Natural killer cell treated with Interleukin-12 subunit alpha and Interleukin-12 subunit beta and Interleukin-15 and Interleukin-18, amount 100 ng/mL, for 72 hours (primary cell): ENCODE measurements at regions not wholly inside any gene's neighbourhood (a gene's known extent, or its start where the extent isn't known, plus 50 kb on each side); places are given as distances from the start of the nearest gene placed in this dataset.
"Not testable (repeated sequence)": the region's sequence is repeated elsewhere in the genome, so short reads cannot be mapped to it uniquely, and the experiment has no call there.

ENCODE experiments used
- ATAC-seq, 2 donors: fragments of 150-1000 bp; cut with Tn5 transposase in 1 of 2; sonication (Bioruptor Pico), chemical (Tn5 transposase) in 1 of 2; 2 replicates each; pipeline ENCODE4 v1.10.0; 2021
- DNase-seq: peaks from one replicate; pipeline ENCODE4 v3.0.0; 2022; ENCODE audit warnings: low spot score
- H3K27ac Mint-ChIP-seq, 2 donors: 1 replicate in 1 of 2; 2 replicates in 1 of 2; pipeline ENCODE4 v1.8.0; 2022; ENCODE audit warnings: mixed read lengths in 2 of 2, mild to moderate bottlenecking in 1 of 2, moderate library complexity in 1 of 2
- H3K27me3 Mint-ChIP-seq, 2 donors: 1 replicate in 1 of 2; 2 replicates in 1 of 2; pipeline ENCODE4 v1.8.0; 2022; ENCODE audit warnings: mixed read lengths in 2 of 2
- H3K36me3 Mint-ChIP-seq: one replicate; pipeline ENCODE4 v1.8.0; 2022; ENCODE audit warnings: mixed read lengths
- H3K4me1 Mint-ChIP-seq, 2 donors: 1 replicate in 1 of 2; 2 replicates in 1 of 2; pipeline ENCODE4 v1.8.0; 2022; ENCODE audit warnings: low read depth in 2 of 2, mixed read lengths in 2 of 2, mild to moderate bottlenecking in 1 of 2
- H3K4me3 Mint-ChIP-seq: one replicate; pipeline ENCODE4 v1.8.0; 2022; ENCODE audit warnings: mixed read lengths
- H3K9me3 Mint-ChIP-seq: 2 replicates; pipeline ENCODE4 v1.8.0; 2022; ENCODE audit warnings: mixed read lengths

DNA sequence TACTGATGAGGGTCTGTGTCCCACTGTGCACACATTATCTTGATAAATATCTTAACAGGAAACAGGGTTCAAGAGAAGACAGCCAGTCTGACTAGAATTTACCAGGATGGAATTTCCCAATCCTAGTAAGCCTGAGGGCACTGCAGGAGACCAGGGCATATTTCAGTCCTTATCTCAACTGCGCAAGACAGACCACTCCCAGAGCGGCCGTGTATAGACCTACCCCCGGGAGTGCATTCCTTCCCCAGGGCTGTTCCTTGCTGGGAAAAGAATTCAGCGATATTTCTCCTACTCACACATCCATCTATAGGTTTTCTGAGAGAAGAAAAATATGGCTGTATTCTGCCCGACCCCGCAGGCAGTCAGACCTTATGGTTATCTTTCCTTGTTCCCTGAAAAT lies 191.3 kb downstream of the DKK1 start:
- not testable (repeated sequence) for H3K27ac Mint-ChIP-seq, H3K27me3 Mint-ChIP-seq, H3K4me3 Mint-ChIP-seq, ATAC-seq, H3K4me1 Mint-ChIP-seq, DNase-seq
- Mint-ChIP-seq H3K9me3 (peaks cover 16% of the 10 kb centered on the region), H3K36me3 (peaks cover 15% of the 10 kb centered on the region)

DNA sequence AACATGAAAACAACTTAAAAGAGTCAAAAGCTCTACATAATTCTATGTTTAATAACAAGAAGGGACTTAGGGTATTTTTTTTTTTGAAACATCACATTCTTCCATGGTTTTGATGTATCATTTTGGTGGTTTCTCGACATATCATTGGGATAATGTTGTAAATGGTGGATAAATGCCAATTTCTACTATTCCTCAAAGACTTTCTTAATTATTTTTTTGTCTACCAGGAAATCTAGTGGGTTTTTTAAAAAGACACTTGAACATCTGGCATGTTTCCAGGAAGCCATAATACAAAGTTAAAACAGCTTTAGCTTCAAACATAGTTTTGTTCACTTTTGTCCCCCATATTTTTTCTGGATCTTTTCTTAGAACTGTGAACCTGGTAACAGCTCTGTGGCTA lies 200.4 kb downstream of the DKK1 start:
- peaks cover 6% of the 10 kb centered on the region for H3K36me3 Mint-ChIP-seq
- H3K4me1 Mint-ChIP-seq, result no peaks in the 10 kb centered on the region
- H3K9me3 Mint-ChIP-seq, result peaks cover 12% of the 10 kb centered on the region
- H3K27me3 Mint-ChIP-seq, result no peaks in the 10 kb centered on the region
- no peak for ATAC-seq
- no peak for DNase-seq
- H3K27ac Mint-ChIP-seq, result no peak overlapping the region
- no peak overlapping the region for H3K4me3 Mint-ChIP-seq

DNA sequence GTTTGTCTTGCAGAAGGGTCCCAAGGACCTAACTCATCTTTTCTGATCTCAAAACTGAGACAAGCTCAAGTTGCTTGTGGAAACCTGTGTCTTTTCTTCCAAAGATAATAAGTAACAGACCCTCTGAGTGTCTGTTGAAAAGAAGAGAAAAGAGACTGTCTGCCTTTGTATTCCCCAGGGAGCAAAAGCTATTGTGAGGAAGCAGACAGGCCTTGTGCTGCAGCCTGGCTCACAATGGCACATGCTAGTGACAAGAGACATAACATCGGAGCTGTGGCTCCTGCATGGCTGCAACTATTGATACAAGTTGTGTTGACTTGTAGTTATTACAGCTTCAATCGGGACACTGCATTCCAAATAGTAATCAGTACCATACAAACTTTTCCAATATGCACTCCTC lies 202.9 kb downstream of the DKK1 start:
- no peaks in the 10 kb centered on the region for H3K4me1 Mint-ChIP-seq
- H3K27me3 Mint-ChIP-seq, result no peaks in the 10 kb centered on the region
- H3K4me3 Mint-ChIP-seq, result no peak overlapping the region
- H3K9me3 Mint-ChIP-seq, result peaks cover 10% of the 10 kb centered on the region
- H3K27ac Mint-ChIP-seq, result no peak overlapping the region
- DNase-seq (no peak), ATAC-seq (no peak)
- H3K36me3 Mint-ChIP-seq, result no peaks in the 10 kb centered on the region

DNA sequence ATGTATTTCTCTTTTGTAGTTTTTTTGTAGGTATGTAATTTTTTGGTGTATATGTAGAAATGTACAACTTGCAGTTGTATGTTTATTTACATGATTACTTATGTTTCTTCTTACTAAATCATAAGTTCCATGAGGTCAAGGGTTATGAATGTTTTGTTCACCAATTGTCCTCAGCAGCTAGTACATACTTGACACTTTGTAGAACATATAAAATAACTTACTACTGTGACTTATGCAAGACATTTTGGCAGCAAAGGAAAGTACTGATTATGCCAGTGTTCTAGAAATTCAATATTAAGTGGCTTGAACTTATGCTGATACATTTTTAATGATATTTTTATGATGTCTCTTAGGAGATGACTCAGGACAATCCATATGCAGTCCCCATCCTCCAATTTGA lies 209.6 kb downstream of the DKK1 start:
- Mint-ChIP-seq H3K4me1 (no peaks in the 10 kb centered on the region), H3K27me3 (no peaks in the 10 kb centered on the region), H3K27ac (no peak overlapping the region), H3K4me3 (no peak overlapping the region), H3K36me3 (no peaks in the 10 kb centered on the region), H3K9me3 (peaks cover 19% of the 10 kb centered on the region)
- ATAC-seq (no peak), DNase-seq (no peak)

DNA sequence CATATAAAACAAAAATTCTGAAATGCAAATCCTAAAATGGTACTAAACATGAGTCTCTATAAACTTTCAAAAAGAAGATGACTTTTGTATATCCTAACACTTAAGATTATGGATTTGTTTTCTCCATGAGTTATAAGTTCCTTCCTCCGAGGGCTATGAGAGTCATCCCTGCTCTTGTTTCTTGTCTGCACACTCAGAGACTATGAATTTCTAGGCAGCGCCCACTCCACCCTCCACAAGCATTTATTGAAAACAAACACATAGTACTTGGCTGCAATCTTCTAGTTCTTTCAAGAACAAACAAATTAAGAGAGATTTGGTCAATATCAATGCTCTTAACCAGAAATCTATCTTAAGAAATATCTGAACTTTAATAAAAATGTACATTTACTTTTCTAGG lies 211.7 kb downstream of the DKK1 start:
- ATAC-seq (no peak), DNase-seq (no peak)
- Mint-ChIP-seq H3K4me3 (no peak overlapping the region), H3K9me3 (peaks cover 21% of the 10 kb centered on the region), H3K27ac (no peak overlapping the region), H3K36me3 (peaks cover 6% of the 10 kb centered on the region), H3K27me3 (no peaks in the 10 kb centered on the region), H3K4me1 (no peaks in the 10 kb centered on the region)

DNA sequence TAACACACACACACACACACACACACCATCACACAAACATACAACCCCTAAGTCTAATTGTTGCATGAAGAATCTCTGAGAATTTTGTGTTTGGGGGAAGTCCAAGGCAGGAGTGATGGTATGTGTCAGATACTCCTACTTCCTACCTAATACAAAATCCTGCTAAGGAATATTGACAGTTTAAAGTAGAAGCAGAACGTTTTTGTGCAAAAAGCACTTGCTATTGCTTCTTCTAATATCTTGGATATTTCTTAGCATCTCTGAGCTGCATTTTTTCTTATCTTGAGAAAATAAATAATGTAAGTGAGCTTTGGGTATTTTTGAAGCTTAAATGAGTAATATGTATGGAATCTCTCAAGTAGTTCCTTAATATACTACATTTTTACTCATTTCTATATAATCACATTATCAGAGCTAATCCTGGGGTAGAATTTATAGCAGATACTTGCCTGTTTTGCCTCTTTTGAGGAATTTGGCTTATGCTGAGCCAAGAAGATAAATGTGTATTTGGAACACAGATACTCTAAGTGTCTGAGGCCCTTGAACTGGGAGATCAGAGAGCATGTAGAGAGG lies 212.3 kb downstream of the DKK1 start:
- peaks cover 17% of the 10 kb centered on the region for H3K9me3 Mint-ChIP-seq
- DNase-seq (no peak), ATAC-seq (no peak)
- no peaks in the 10 kb centered on the region for H3K27me3 Mint-ChIP-seq
- no peaks in the 10 kb centered on the region for H3K4me1 Mint-ChIP-seq
- no peak overlapping the region for H3K27ac Mint-ChIP-seq
- no peak overlapping the region for H3K4me3 Mint-ChIP-seq
- peaks cover 6% of the 10 kb centered on the region for H3K36me3 Mint-ChIP-seq

DNA sequence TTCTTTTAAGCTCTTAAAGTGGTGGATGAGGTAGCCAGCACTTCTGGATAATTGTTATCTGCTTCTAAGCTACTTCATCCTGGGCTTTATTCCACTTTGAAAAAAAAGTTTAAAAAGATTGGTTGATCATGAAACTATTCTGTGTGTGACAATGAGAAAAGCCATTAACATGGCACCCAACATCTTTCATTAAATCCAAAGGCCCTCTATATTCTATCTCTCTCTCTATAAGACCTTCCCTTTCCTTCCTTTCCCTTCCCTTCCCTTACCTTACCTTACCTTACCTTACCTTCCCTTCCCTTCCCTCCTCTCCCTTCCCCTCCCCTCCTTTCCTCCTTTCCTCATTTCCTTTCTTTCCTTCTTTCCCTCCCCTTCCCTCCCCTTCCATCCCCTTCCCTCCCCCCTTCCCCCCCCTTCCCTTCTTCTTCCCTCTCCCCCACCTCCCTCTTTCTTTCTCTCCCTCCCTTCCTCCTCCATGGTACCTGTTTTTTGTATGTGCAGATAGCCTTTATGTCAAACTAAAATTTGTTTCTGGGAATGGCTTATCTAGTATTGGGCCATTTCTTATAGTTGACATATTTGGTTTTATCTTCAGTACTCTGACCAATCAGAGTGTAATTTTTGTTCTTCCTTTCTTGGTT lies 218.7 kb downstream of the DKK1 start:
- DNase-seq, result no peak
- Mint-ChIP-seq H3K4me3 (no peak overlapping the region), H3K9me3 (peaks cover 7% of the 10 kb centered on the region), H3K4me1 (no peaks in the 10 kb centered on the region), H3K27me3 (no peaks in the 10 kb centered on the region), H3K27ac (no peak overlapping the region), H3K36me3 (peaks cover 6% of the 10 kb centered on the region)
- no peak for ATAC-seq

DNA sequence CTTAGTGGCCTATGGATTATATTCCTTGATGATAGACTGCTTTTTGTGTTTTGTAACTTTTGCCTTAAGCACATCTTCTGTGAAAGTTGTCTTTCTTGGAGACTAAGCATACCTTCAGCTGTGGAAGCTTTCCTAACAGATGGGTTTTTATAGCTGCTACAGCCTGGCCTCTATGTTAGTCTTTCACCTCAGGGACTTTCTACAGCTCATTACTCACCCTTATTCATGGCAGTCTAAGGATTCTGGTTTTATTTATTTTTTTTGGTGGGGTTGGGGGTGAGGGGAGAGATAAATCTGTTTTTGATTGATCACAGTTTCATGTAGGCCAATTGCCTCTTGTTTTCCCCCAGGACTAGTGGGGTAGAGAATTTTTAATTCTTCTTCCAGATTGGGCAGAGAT lies 219.9 kb downstream of the DKK1 start:
- Mint-ChIP-seq H3K36me3 (peaks cover 6% of the 10 kb centered on the region), H3K27ac (no peak overlapping the region), H3K9me3 (peaks cover 7% of the 10 kb centered on the region), H3K27me3 (no peaks in the 10 kb centered on the region), H3K4me1 (no peaks in the 10 kb centered on the region), H3K4me3 (no peak overlapping the region)
- ATAC-seq (no peak), DNase-seq (no peak)

DNA sequence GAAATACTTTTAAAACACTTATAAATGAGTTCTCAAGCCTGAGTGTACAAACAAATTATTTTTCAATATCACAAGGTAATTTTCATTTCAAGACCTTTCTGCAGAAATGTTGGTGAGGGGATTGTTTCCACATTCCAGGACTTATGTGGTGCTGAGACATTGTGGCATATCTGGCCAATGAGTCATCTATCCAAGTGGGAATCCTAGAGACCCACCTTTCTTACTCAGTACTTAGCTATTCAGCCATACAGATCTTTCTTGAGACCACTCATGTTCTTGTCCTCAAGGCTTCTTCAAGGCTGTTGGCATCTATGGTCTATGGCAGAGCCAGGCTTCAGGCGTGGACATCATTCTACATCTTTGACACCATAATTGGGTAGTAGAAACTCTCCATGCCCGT lies 225.4 kb downstream of the DKK1 start:
- Mint-ChIP-seq H3K36me3 (no peaks in the 10 kb centered on the region), H3K4me3 (no peak overlapping the region), H3K27me3 (no peaks in the 10 kb centered on the region), H3K9me3 (peaks cover 3% of the 10 kb centered on the region), H3K27ac (no peak overlapping the region), H3K4me1 (no peaks in the 10 kb centered on the region)
- no peak for DNase-seq
- ATAC-seq, result no peak

DNA sequence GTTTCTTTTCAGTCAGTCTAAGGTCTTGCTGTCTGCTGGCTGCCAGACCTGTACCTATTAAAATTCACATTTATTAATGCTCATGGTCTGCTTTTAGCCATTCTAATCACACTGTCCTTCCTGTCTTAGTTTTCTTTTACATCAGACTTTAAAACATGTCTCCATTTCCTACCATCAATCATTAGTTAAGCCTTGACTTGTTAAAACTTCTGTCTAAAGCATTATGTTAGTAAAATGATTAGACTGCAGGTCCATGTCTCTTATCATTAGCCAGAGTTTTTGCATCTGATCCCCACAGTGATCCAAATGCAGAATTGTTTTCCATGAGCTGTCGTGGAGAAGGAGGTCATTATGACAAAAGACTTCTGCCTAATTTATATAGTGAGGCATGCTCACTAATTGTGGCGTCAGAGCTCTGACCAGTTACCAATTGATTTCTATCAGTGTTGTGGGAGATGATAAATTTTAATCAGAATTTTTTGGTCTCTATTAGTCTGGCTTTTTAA lies 226.5 kb downstream of the DKK1 start:
- DNase-seq (no peak), ATAC-seq (no peak)
- Mint-ChIP-seq H3K27me3 (no peaks in the 10 kb centered on the region), H3K36me3 (no peaks in the 10 kb centered on the region), H3K4me3 (no peak overlapping the region), H3K9me3 (peaks cover 3% of the 10 kb centered on the region), H3K27ac (no peak overlapping the region), H3K4me1 (no peaks in the 10 kb centered on the region)

DNA sequence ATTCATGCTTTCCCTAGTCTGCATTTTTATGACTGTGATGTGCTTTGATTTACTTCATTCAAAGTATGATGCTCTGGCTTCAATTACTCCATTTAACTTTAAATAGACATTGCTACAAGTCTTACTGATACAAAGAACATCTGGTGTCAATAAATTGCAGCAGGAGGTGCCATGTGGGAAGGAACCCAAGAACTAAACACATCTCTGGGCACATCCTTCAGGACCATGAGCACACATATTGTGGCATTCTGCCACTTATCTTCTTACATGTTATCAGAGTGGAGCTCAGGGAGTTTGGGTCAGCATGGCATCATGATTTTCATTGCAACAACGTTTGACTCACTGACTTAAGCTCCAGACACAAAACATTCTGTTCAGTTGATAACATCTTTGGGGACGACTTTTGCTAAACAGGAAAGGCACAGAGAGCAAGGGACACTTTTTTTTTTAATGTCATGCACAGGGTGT lies 227.0 kb downstream of the DKK1 start:
- Mint-ChIP-seq H3K9me3 (peaks cover 7% of the 10 kb centered on the region), H3K4me3 (no peak overlapping the region), H3K27ac (no peak overlapping the region), H3K4me1 (no peaks in the 10 kb centered on the region), H3K36me3 (no peaks in the 10 kb centered on the region), H3K27me3 (no peaks in the 10 kb centered on the region)
- DNase-seq, result no peak
- no peak for ATAC-seq

DNA sequence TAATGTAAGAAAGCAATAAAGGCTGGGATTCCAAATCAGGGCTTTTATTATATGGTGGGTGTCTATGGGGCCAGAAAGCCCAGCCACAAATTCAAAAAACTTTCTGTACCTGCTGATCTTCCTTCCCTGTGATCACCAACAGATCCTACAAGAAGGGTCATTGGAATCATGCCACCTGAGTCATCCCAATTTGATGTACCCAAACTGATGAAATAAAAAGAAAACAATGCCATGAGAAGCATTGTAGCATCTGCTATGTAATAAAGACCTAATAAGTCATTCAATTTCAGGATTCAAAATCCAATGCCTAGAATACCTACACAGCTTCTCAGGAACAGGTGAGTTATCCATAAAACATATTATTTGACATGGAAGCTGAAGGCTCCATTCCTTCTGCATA lies 228.8 kb downstream of the DKK1 start:
- no peak overlapping the region for H3K4me3 Mint-ChIP-seq
- ATAC-seq (no peak), DNase-seq (no peak)
- no peaks in the 10 kb centered on the region for H3K4me1 Mint-ChIP-seq
- H3K27ac Mint-ChIP-seq, result no peak overlapping the region
- H3K27me3 Mint-ChIP-seq, result no peaks in the 10 kb centered on the region
- peaks cover 9% of the 10 kb centered on the region for H3K9me3 Mint-ChIP-seq
- no peaks in the 10 kb centered on the region for H3K36me3 Mint-ChIP-seq

DNA sequence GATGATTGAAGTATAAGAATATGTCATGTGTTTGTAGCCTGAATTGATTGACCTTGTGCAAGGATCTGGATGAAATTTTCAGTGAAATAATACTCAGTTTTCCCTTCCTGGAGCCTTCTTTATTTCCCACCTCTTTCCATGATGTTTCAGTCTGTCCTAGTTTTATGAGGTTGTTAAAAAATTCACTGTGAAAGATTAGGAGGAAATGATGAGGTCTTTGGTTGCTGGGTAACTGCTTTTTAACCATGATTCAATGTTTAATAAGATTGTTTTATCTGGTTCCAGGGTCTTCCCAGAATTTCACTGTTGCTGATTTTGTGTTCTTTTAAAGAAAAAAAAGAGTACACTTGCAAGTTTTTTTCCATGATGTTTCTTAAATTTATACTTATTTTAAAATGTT lies 221.5 kb downstream of the MBL2 start:
- peaks cover 5% of the 10 kb centered on the region for H3K9me3 Mint-ChIP-seq
- no peak overlapping the region for H3K4me3 Mint-ChIP-seq
- ATAC-seq (no peak), DNase-seq (no peak)
- H3K4me1 Mint-ChIP-seq, result no peaks in the 10 kb centered on the region
- no peaks in the 10 kb centered on the region for H3K36me3 Mint-ChIP-seq
- H3K27me3 Mint-ChIP-seq, result no peaks in the 10 kb centered on the region
- no peak overlapping the region for H3K27ac Mint-ChIP-seq

DNA sequence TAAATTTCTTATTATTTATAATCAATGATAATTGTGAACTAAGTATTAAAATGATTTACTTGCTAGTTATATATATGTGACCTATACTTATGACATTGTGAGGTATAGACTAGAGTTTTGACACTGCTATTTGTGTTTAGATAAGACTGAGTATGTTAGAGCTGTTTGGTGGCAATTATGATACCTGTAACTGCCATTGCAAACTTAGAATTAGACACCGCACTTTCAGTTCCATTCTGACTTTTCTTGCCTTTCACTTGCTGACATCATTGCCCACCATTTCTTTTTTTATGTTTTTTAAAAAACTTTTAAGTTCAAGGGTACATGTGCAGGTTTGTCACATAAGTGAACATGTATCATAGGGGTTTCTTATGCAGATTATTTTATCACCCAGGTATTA lies 214.5 kb downstream of the MBL2 start:
- H3K27ac Mint-ChIP-seq, result no peak overlapping the region
- DNase-seq, result no peak
- no peaks in the 10 kb centered on the region for H3K36me3 Mint-ChIP-seq
- H3K27me3 Mint-ChIP-seq, result no peaks in the 10 kb centered on the region
- no peak for ATAC-seq
- H3K4me1 Mint-ChIP-seq, result no peaks in the 10 kb centered on the region
- H3K4me3 Mint-ChIP-seq, result no peak overlapping the region
- H3K9me3 Mint-ChIP-seq, result peaks cover 4% of the 10 kb centered on the region

DNA sequence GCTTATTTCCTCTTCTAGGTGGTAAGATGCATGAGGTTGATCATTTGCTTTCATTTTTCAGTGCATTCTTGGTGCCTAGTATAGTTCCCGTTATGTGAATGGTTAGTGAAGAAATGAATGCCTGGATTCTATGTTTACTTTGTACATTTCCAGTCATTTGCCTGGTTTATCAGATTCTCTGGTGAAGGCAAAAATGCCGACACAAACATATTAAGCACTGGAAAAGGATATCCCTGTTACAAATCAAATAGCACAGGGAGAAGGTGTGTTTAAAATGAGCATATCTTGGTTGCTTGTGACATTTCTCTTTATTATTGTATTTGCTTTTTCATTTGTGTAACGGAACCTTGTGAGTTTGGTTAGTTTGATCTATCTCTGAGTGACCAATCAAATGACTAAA lies 211.3 kb downstream of the MBL2 start:
- ATAC-seq (no peak), DNase-seq (no peak)
- H3K4me1 Mint-ChIP-seq, result no peaks in the 10 kb centered on the region
- no peaks in the 10 kb centered on the region for H3K27me3 Mint-ChIP-seq
- H3K27ac Mint-ChIP-seq, result no peak overlapping the region
- no peaks in the 10 kb centered on the region for H3K36me3 Mint-ChIP-seq
- peaks cover 5% of the 10 kb centered on the region for H3K9me3 Mint-ChIP-seq
- H3K4me3 Mint-ChIP-seq, result no peak overlapping the region
